Activated T-cell treated with anti-CD3 and anti-CD28 coated beads, Interleukin-2, amount 50 U/mL, for 72 hours (primary cell): ENCODE measurements at regions not wholly inside any gene's neighbourhood (a gene's known extent, or its start where the extent isn't known, plus 50 kb on each side); places are given as distances from the start of the nearest gene placed in this dataset.

ENCODE experiments used
- ATAC-seq, 2 donors: fragments of 150-1000 bp; cut with Tn5 transposase; replicated peaks in 1 of 2; 2 replicates each; pipeline ENCODE4 v1.10.0; 2021; ENCODE audit warnings: moderate library complexity in 2 of 2, mild to moderate bottlenecking in 1 of 2
- DNase-seq, 2 donors: peaks; one replicate each; pipeline ENCODE4 v3.0.0; 2021 to 2022; ENCODE audit warnings: mixed read lengths in 1 of 2
- H3K27ac Mint-ChIP-seq: one replicate; pipeline ENCODE4 v1.8.0; 2022; ENCODE audit warnings: mild to moderate bottlenecking, moderate library complexity, mixed read lengths
- H3K27me3 Mint-ChIP-seq: one replicate; pipeline ENCODE4 v1.8.0; 2022; ENCODE audit warnings: low read depth, mixed read lengths
- H3K36me3 Mint-ChIP-seq, 2 donors: one replicate each; pipeline ENCODE4 v1.8.0; 2022; ENCODE audit warnings: mixed read lengths in 2 of 2, mild to moderate bottlenecking in 1 of 2; ENCODE audit not compliant: insufficient read depth in 2 of 2
- H3K4me1 Mint-ChIP-seq: one replicate; pipeline ENCODE4 v1.8.0; 2022; ENCODE audit warnings: low read depth, mixed read lengths
- H3K4me3 Mint-ChIP-seq, 2 donors: one replicate each; pipeline ENCODE4 v1.8.0; 2022; ENCODE audit warnings: mild to moderate bottlenecking in 2 of 2, mixed read lengths in 2 of 2, moderate library complexity in 2 of 2
- H3K9me3 Mint-ChIP-seq, 2 donors: one replicate each; pipeline ENCODE4 v1.8.0; 2022; ENCODE audit warnings: mixed read lengths in 2 of 2

GRCh38 chr1:221497046-221497445, 244.8 kb downstream of the DUSP10 start:
- no peak for ATAC-seq
- DNase-seq = no peak
- H3K36me3 Mint-ChIP-seq = no peaks in the 10 kb centered on the region
- no peaks in the 10 kb centered on the region for H3K27me3 Mint-ChIP-seq
- no peaks in the 10 kb centered on the region for H3K4me1 Mint-ChIP-seq
- H3K4me3 Mint-ChIP-seq = no peak overlapping the region
- no peak overlapping the region for H3K27ac Mint-ChIP-seq
- H3K9me3 Mint-ChIP-seq = no peaks in the 10 kb centered on the region

- DNase-seq = no peak
- Mint-ChIP-seq H3K36me3 (peaks cover 2 to 4% of the 10 kb centered on the region in 2 donors), H3K27ac (no peak overlapping the region), H3K9me3 (peaks cover 2 to 10% of the 10 kb centered on the region in 2 donors), H3K4me3 (no peak overlapping the region), H3K4me1 (no peaks in the 10 kb centered on the region), H3K27me3 (no peaks in the 10 kb centered on the region)
- ATAC-seq = no peak
These were observed 238.6 kb downstream of the DUSP10 start for GRCh38 chr1:221503268-221503667.

- peaks cover 2 to 4% of the 10 kb centered on the region in 2 donors for H3K36me3 Mint-ChIP-seq
- H3K4me1 Mint-ChIP-seq = no peaks in the 10 kb centered on the region
- H3K4me3 Mint-ChIP-seq = no peak overlapping the region
- peaks cover 2 to 7% of the 10 kb centered on the region in 2 donors for H3K9me3 Mint-ChIP-seq
- no peaks in the 10 kb centered on the region for H3K27me3 Mint-ChIP-seq
- DNase-seq (no peak), ATAC-seq (no peak)
- no peak overlapping the region for H3K27ac Mint-ChIP-seq
These were observed 232.1 kb downstream of the DUSP10 start for GRCh38 chr1:221509575-221510355.

- ATAC-seq = no peak
- Mint-ChIP-seq H3K4me3 (no peak overlapping the region), H3K9me3 (peaks cover 2% of the 10 kb centered on the region in 2 donors), H3K36me3 (no peaks in the 10 kb centered on the region), H3K27me3 (no peaks in the 10 kb centered on the region), H3K27ac (no peak overlapping the region), H3K4me1 (no peaks in the 10 kb centered on the region)
- DNase-seq = no peak
These were observed 230.9 kb downstream of the DUSP10 start for GRCh38 chr1:221510793-221511503.

GRCh38 chr1:221511797-221512196, 230.1 kb downstream of the DUSP10 start:
- Mint-ChIP-seq H3K4me3 (no peak overlapping the region), H3K36me3 (no peaks in the 10 kb centered on the region), H3K4me1 (no peaks in the 10 kb centered on the region), H3K27me3 (no peaks in the 10 kb centered on the region), H3K27ac (no peak overlapping the region), H3K9me3 (peaks cover 2% of the 10 kb centered on the region in 2 donors)
- DNase-seq = no peak
- ATAC-seq = no peak

- Mint-ChIP-seq H3K27ac (peak overlapping the region; percentile 62), H3K9me3 (no peaks in the 10 kb centered on the region), H3K4me3 (no peak overlapping the region), H3K4me1 (no peaks in the 10 kb centered on the region), H3K27me3 (no peaks in the 10 kb centered on the region), H3K36me3 (no peaks in the 10 kb centered on the region)
- DNase-seq (no peak), ATAC-seq (no peak)
These were observed 227.1 kb downstream of the DUSP10 start for GRCh38 chr1:221514806-221515205.

GRCh38 chr1:221515496-221515895, 226.4 kb downstream of the DUSP10 start:
- H3K4me3 Mint-ChIP-seq = no peak overlapping the region
- no peak for DNase-seq
- H3K36me3 Mint-ChIP-seq = no peaks in the 10 kb centered on the region
- H3K27ac Mint-ChIP-seq = no peak overlapping the region
- H3K9me3 Mint-ChIP-seq = no peaks in the 10 kb centered on the region
- no peaks in the 10 kb centered on the region for H3K4me1 Mint-ChIP-seq
- H3K27me3 Mint-ChIP-seq = no peaks in the 10 kb centered on the region
- ATAC-seq = no peak

GRCh38 chr1:221517961-221518360, 223.9 kb downstream of the DUSP10 start:
- DNase-seq = no peak
- peaks cover 0 to 3% of the 10 kb centered on the region in 2 donors for H3K9me3 Mint-ChIP-seq
- no peaks in the 10 kb centered on the region for H3K36me3 Mint-ChIP-seq
- H3K4me1 Mint-ChIP-seq = peaks cover 8% of the 10 kb centered on the region
- H3K27ac Mint-ChIP-seq = no peak overlapping the region
- ATAC-seq = no peak
- no peak overlapping the region for H3K4me3 Mint-ChIP-seq
- H3K27me3 Mint-ChIP-seq = peaks cover 7% of the 10 kb centered on the region

- peaks cover 8% of the 10 kb centered on the region for H3K4me1 Mint-ChIP-seq
- no peaks in the 10 kb centered on the region for H3K36me3 Mint-ChIP-seq
- no peak overlapping the region for H3K4me3 Mint-ChIP-seq
- ATAC-seq = no peak
- no peak overlapping the region for H3K27ac Mint-ChIP-seq
- peaks cover 7% of the 10 kb centered on the region for H3K27me3 Mint-ChIP-seq
- peaks cover 0 to 3% of the 10 kb centered on the region in 2 donors for H3K9me3 Mint-ChIP-seq
- DNase-seq = no peak
These were observed 221.6 kb downstream of the DUSP10 start for GRCh38 chr1:221520250-221520649.

GRCh38 chr1:221521686-221522085, 220.2 kb downstream of the DUSP10 start:
- H3K36me3 Mint-ChIP-seq = no peaks in the 10 kb centered on the region
- ATAC-seq (peak in 1 of 2 donors; percentile 47), DNase-seq (no peak)
- peak overlapping the region in 1 of 2 donors; percentile 3 for H3K4me3 Mint-ChIP-seq
- H3K27ac Mint-ChIP-seq = peak overlapping the region; percentile 49
- H3K4me1 Mint-ChIP-seq = peaks cover 8% of the 10 kb centered on the region
- peaks cover 7% of the 10 kb centered on the region for H3K27me3 Mint-ChIP-seq
- peaks cover 0 to 3% of the 10 kb centered on the region in 2 donors for H3K9me3 Mint-ChIP-seq

- Mint-ChIP-seq H3K27ac (no peak overlapping the region), H3K9me3 (peaks cover 0 to 3% of the 10 kb centered on the region in 2 donors), H3K4me3 (no peak overlapping the region), H3K36me3 (no peaks in the 10 kb centered on the region), H3K4me1 (peaks cover 8% of the 10 kb centered on the region), H3K27me3 (peaks cover 7% of the 10 kb centered on the region)
- DNase-seq = peak in 1 of 2 donors; percentile 4
- peak; percentile 47 to 84 for ATAC-seq
These were observed 219.4 kb downstream of the DUSP10 start for GRCh38 chr1:221522529-221522940.

GRCh38 chr1:221525749-221526148, 216.1 kb downstream of the DUSP10 start:
- Mint-ChIP-seq H3K9me3 (peaks cover 0 to 3% of the 10 kb centered on the region in 2 donors), H3K27ac (no peak overlapping the region), H3K27me3 (peaks cover 10% of the 10 kb centered on the region), H3K36me3 (no peaks in the 10 kb centered on the region), H3K4me1 (peaks cover 8% of the 10 kb centered on the region), H3K4me3 (no peak overlapping the region)
- ATAC-seq (no peak), DNase-seq (no peak)

- no peak for DNase-seq
- no peaks in the 10 kb centered on the region for H3K9me3 Mint-ChIP-seq
- no peak overlapping the region for H3K4me3 Mint-ChIP-seq
- H3K36me3 Mint-ChIP-seq = no peaks in the 10 kb centered on the region
- no peak for ATAC-seq
- H3K27me3 Mint-ChIP-seq = peaks cover 18% of the 10 kb centered on the region
- no peak overlapping the region for H3K27ac Mint-ChIP-seq
- no peaks in the 10 kb centered on the region for H3K4me1 Mint-ChIP-seq
These were observed 214.6 kb downstream of the DUSP10 start for GRCh38 chr1:221527302-221527701.
